LNCaP clone FGC (cell line): ENCODE measurements at regions not wholly inside any gene's neighbourhood (a gene's known extent, or its start where the extent isn't known, plus 50 kb on each side); places are given as distances from the start of the nearest gene placed in this dataset.

ENCODE experiments used
- DNase-seq: peaks from one replicate; pipeline ENCODE4 v3.0.0-alpha.2; 2011; ENCODE audit warnings: low read depth
- H3K4me3 ChIP-seq: 2 replicates; pipeline ENCODE4 v1.5.1; 2011; ENCODE audit warnings: mild to moderate bottlenecking, low read depth, low read length, control low read depth
- CTCF ChIP-seq: IDR thresholded peaks from 2 replicates; pipeline ENCODE4 v1.5.1; 2012; ENCODE audit warnings: mild to moderate bottlenecking; ENCODE audit not compliant: control insufficient read depth, insufficient read depth; ENCODE audit errors: extremely low read depth

DNA sequence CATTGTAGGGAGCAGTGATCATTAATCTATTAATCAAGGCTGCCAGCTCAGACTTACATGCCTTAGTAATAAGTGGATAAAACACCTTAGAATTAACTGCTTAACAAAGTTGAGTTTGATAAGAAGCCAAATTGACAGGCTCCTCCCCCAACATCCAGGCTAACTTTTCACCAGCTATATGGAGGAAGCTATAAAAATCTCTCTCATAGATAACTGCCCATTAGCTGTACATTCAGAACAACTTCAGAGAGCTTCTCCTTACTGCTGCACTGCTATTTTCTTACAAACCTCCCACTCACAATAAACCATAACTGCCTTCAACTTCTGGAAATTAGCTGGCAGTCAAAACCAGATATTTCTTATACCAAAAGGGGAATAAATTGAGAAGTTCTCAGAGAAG, 364.1 kb downstream of the PRELID2 start:
- no peak for DNase-seq
- H3K4me3 ChIP-seq = no peak overlapping the region

GRCh38 chr5:145470396-145470979, 364.7 kb downstream of the PRELID2 start:
- no peak overlapping the region for H3K4me3 ChIP-seq
- TF ChIP-seq CTCF = no peak
- DNase-seq = no peak

More for the DNA sequence above, 364.1 kb downstream of the PRELID2 start:
- no peak for TF ChIP-seq CTCF

GRCh38 chr5:145467446-145467845, 367.7 kb downstream of the PRELID2 start:
- no peak for TF ChIP-seq CTCF
- H3K4me3 ChIP-seq = no peak overlapping the region
- DNase-seq = no peak

DNA sequence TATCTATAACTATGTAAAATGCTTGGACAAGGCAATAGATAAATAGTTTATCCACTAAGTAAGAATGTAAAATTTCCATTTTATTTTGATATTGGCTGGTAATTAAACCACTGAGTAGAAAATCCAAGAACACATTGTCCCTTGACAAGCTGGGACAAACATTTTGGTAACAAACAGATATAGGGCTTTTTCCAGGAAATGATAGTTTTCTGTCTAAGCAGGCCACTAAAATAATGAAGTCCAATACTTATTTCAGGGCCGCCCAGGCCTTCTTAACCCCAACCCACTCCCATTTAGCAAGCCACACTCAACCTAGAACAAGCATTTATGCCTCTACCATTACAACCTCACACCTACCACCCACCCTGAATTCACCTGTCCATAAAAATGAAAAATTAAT, 368.6 kb downstream of the PRELID2 start:
- TF ChIP-seq CTCF = no peak
- H3K4me3 ChIP-seq = no peak overlapping the region
- DNase-seq = no peak

- H3K4me3 ChIP-seq = no peak overlapping the region
- no peak for TF ChIP-seq CTCF
- no peak for DNase-seq
Measured at GRCh38 chr5:145465474-145466263, 369.5 kb downstream of the PRELID2 start.

- TF ChIP-seq CTCF = no peak
- no peak overlapping the region for H3K4me3 ChIP-seq
- DNase-seq = no peak
Measured at GRCh38 chr5:145464171-145464570, 371.0 kb downstream of the PRELID2 start.

- H3K4me3 ChIP-seq = no peak overlapping the region
- no peak for DNase-seq
- no peak for TF ChIP-seq CTCF
Measured at GRCh38 chr5:145463634-145464033, 371.5 kb downstream of the PRELID2 start.
